ENCODE measurements at regions not wholly inside any gene's neighbourhood (a gene's known extent, or its start where the extent isn't known, plus 50 kb on each side); places are given as distances from the start of the nearest gene placed in this dataset.

DNA sequence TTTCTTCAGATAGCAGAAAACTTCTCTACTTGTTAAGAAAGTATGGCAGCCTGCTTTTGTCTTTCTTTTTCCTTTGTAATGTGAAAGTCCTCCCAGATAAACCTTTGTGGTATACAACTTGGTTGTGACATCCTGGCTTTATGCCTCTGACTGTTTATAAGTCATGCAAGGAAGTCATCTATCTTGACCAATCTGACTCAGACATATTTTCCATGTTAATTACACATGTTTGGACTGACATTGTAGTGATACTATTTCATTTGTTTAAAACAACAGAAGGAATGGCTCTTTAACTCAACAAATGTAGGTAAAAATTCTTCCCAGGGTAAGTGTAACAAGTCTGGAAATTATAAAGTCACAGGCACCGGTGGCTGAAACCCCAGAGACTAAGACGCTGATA lies 341.6 kb upstream of the MEOX2 start:
- no peak for DNase-seq
- TF ChIP-seq GATA1 (IDR thresholded peaks at IDR 0.05; ENCODE audit: low read depth, low read length) (no peak), POLR2A (IDR thresholded peaks at IDR 0.05; ENCODE audit: low read length) (no peak)

DNA sequence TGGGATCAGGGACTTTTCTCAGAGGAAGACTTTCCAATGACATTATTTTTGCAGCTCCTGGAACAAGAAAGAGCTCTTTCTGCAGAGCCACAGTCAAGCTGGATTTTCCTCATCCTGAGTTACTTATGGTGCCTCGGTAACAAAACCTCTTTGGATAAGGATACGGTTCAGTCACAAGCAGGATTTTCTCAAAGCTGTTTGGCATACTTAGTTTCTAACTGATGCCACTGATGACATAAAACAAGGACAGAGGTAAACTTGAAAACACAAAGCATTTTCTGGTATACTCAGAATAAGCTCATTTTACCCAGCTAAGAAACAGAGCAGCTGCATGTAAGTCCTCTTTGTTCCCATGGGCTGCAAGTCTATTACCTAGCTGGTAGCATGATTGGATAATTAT lies 340.9 kb upstream of the MEOX2 start:
- TF ChIP-seq GATA1 (IDR thresholded peaks at IDR 0.05; ENCODE audit: low read depth, low read length) (no peak), POLR2A (IDR thresholded peaks at IDR 0.05; ENCODE audit: low read length) (no peak)
- DNase-seq: no peak

DNA sequence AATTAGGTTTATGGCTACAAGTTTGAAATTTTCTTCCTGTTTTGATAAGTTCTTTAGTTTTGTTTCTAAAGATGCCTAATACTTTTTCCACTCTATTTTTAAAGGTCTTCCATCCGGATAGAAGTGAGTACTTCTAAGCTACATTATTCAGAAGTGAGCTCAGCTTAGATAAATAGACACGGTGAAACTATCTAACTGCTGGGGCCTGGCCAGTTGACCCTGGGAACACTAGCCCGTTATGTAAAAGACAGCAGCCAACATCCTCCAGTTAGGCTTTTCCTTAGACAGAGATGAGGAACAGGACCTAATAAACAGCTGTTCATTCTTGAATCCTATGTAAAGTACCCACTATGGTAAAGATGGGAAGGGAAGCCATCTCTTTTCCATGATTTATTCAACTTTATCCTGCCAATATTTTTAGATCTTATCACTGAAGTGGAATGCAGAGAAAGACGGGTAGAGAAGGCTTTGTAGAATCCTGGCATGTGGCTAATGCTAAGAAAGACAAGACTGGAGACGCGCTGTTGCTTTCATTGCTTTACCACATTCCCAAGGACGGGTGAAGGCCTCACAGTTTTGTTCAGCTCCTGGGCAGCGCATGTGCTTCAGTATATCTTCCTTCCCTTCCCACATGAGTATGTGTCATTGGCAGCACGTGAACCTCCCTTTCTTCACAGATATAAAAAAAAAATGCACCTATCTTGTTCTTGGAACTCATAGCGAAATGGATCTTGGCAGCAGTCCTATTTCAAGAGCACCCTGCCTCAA lies 340.0 kb upstream of the MEOX2 start:
- no peak for TF ChIP-seq GATA1 (IDR thresholded peaks at IDR 0.05; ENCODE audit: low read depth, low read length)
- TF ChIP-seq POLR2A (IDR thresholded peaks at IDR 0.05; ENCODE audit: low read length): no peak
- DNase-seq: no peak

DNA sequence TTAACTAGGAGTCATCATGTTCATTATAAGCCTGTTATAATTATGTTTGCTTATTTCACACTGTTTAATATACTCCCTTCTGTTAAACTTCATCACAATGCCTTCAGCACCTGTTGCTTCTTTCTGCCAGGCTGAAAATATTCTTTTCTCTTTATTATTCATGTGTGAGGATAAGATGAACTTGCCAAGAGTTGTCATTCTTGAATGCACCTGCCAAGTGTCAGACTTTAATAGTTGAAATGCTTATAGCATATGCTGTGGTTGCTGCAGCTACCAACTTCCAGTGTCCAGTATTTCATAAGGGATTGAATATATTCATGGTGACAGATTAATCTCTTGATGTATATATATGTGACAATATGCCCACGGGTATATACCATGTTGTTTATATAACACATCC lies 339.2 kb upstream of the MEOX2 start:
- TF ChIP-seq GATA1 (IDR thresholded peaks at IDR 0.05; ENCODE audit: low read depth, low read length) (no peak), POLR2A (IDR thresholded peaks at IDR 0.05; ENCODE audit: low read length) (no peak)
- no peak for DNase-seq

DNA sequence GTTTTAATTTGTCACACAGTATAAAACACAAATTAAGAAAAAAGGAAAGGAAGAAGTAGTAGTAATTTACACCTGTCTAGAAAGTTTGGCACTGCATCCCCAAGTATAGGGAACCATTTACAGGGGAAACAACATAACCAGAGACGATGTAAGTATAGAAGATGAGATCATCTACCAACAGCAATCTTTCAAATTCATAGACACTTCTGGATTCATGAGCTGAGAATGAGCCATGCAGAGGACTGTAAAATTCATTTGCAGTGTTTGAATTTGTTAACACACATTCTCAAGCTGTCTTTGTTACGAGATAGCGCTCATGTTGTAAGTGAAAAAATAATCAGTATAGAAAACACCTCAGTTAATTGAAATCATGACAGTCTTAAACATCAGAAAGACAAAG lies 337.0 kb upstream of the MEOX2 start:
- TF ChIP-seq POLR2A (IDR thresholded peaks at IDR 0.05; ENCODE audit: low read length): no peak
- no peak for TF ChIP-seq GATA1 (IDR thresholded peaks at IDR 0.05; ENCODE audit: low read depth, low read length)
- no peak for DNase-seq

DNA sequence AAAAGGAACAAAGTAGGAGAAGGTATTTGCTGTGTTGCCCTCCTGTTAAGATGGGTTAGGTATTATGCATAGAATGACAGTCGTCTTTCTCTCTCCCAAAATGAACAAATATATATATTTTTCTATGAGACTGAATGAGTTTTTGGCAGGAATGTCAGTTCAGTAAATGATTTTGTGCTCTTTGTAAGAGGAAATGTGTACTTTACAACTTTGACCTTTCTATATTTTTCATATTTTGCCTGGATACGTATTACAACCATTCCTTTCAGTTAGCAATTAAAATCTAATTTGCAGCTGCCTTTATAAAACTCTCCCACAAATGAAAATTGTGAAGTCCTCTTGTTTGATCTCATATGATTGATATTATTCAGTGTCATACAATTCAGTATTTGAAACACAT lies 336.6 kb upstream of the MEOX2 start:
- DNase-seq: no peak
- TF ChIP-seq GATA1 (IDR thresholded peaks at IDR 0.05; ENCODE audit: low read depth, low read length): no peak
- no peak for TF ChIP-seq POLR2A (IDR thresholded peaks at IDR 0.05; ENCODE audit: low read length)

DNA sequence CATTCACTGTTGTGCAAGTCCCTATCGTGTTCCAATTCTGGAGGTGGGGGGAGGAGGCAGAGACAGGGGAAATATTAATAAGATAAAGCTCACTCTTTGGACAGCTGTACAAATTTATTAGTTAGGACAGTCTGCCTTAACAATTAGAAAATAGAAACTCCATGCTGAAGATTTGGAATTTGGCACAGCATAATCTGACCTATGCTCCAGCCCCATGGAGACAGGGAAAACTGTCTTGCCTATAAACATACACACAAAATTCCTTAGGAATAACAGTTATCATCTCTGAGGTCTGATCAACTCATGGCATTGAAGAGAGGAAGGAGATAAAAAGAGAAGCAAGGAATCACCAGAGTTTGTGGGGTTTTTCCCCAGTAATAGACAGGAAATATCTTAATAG lies 335.4 kb upstream of the MEOX2 start:
- no peak for DNase-seq
- TF ChIP-seq POLR2A (IDR thresholded peaks at IDR 0.05; ENCODE audit: low read length) (no peak), GATA1 (IDR thresholded peaks at IDR 0.05; ENCODE audit: low read depth, low read length) (no peak)

DNA sequence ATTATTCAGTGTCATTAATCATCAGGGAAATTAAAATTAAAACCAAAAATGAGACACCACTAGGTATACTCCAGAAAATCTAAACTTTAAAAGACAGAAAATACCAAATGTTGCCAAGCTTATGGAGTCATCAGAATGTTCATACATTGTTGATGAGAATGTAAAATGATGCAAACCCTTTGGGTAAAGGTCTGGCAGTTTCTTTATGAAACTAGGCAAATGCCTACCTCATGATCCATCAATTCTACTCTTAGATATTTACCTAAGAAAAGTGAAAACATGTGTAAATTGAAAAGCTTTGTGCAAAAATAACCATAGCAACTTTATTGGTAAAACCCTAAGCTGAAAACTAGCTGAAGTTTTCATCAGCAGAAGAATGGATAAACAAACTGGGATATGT lies 329.5 kb upstream of the MEOX2 start:
- no peak for DNase-seq
- no peak for TF ChIP-seq GATA1 (IDR thresholded peaks at IDR 0.05; ENCODE audit: low read depth, low read length)
- no peak for TF ChIP-seq POLR2A (IDR thresholded peaks at IDR 0.05; ENCODE audit: low read length)

DNA sequence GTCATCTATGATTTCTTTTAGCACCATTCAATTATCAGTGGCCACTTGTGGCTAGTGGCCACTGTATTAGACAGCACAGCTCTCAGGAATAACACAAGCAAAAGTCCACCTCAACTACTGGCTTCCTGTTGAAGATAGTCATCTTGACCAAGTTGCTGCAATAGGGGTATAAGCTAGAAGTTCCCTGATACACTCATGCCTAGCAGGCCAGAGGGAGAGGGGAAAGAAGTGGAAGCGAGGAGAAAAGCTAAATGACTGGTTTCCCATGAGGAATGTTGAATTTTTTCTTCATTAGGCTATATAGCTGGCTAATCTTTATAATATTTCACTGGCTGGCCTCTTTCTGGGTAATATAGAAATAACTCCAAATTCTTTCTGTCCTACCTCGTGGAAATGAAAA lies 327.5 kb upstream of the MEOX2 start:
- DNase-seq: no peak
- TF ChIP-seq GATA1 (IDR thresholded peaks at IDR 0.05; ENCODE audit: low read depth, low read length) (no peak), POLR2A (IDR thresholded peaks at IDR 0.05; ENCODE audit: low read length) (no peak)

DNA sequence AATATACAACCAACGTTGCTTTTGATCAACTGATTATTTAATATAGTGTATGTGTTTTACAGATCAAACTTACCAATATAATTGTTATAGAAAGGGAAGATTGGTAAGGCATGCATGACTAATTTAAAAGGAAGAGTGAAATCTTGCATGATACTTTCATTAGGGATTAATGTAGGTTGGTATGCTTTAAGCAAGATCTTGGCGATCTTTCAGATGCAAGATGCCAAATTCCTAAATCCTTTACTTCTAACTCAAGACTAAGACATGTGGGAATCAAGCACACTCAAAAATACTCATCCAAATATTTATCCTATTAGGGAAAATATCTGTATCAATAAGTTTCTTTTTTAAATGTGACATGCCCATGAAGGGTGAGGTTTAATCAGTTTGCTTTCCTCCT lies 321.4 kb upstream of the MEOX2 start:
- no peak for DNase-seq
- no peak for TF ChIP-seq POLR2A (IDR thresholded peaks at IDR 0.05; ENCODE audit: low read length)
- no peak for TF ChIP-seq GATA1 (IDR thresholded peaks at IDR 0.05; ENCODE audit: low read depth, low read length)

DNA sequence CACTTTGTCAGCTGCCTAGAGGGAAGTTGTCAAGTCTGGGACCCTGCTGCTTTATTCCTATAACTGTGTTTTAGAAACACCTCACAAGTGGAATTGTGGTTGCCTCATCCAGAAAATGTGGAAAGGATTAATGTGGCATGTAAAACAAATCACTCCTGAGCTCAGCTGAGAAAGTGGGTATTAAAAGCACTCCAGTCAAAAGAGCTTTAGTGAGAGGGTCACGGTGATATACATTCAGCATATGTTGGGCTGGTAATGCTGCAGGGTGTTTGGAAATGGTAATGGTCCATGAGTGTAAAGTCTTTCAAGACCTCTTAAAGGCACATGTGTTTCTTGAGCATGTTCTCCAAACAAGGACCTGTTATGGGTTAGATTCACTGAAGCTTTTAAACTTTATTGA lies 318.2 kb upstream of the MEOX2 start:
- TF ChIP-seq GATA1 (IDR thresholded peaks at IDR 0.05; ENCODE audit: low read depth, low read length): no peak
- no peak for TF ChIP-seq POLR2A (IDR thresholded peaks at IDR 0.05; ENCODE audit: low read length)
- no peak for DNase-seq

DNA sequence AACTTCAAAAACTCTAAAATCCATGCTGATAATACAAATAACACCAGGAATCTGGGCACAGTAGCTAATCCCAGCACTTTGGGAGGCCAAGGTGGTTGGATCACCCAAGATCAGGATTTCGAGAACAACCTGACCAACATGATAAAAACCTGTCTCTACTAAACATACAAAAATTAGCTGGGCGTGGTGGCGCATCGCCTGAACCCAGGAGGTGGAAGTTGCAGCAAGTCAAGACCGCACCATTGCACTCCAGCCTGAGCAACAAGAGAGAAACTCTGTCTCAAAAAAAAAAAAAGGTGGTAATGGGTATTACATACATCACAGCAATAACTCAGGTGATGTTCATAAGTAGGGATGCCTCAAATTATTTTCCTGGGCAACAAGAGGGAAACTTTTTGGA lies 315.0 kb upstream of the MEOX2 start:
- TF ChIP-seq POLR2A (IDR thresholded peaks at IDR 0.05; ENCODE audit: low read length) (no peak), GATA1 (IDR thresholded peaks at IDR 0.05; ENCODE audit: low read depth, low read length) (no peak)
- DNase-seq: no peak

DNA sequence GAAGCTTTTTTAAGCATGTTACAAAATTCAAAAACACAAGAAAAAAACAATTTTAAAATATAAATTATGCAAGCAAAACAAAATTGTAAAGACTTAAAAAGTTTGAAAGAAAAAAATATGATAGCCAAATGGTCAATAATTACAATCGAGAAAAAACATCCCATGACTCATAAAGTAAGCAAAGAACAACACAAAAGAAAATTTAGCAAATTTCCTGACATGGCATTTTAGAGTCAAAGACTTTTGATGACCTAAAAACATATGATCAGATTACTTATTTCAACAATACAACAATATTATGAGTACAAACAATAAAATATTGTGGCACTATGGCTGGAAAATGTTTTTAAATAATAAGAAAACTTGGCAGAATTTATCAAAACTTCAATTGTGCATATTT lies 312.1 kb upstream of the MEOX2 start:
- no peak for TF ChIP-seq POLR2A (IDR thresholded peaks at IDR 0.05; ENCODE audit: low read length)
- no peak for TF ChIP-seq GATA1 (IDR thresholded peaks at IDR 0.05; ENCODE audit: low read depth, low read length)
- DNase-seq: no peak

DNA sequence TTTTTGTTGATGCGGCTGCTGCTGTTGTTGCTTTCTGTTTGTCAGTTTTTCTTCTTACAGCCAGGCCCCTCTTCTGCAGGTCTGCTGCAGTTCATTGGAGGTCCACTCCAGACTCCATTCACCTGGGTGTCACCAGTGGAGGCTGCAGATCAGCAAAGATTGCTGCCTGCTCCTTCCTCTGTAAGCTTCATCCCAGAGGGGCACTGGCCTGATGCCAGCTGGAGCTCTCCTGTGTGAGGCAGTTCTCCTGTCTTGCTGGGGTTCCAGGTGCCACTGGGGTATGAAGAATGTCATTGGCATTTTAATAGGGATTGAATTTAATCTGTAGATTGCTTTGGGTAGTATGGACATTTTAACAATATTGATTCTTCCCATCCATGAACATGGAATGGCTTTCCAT lies 308.5 kb upstream of the MEOX2 start:
- no peak for TF ChIP-seq GATA1 (IDR thresholded peaks at IDR 0.05; ENCODE audit: low read depth, low read length)
- TF ChIP-seq POLR2A (IDR thresholded peaks at IDR 0.05; ENCODE audit: low read length): no peak

DNA sequence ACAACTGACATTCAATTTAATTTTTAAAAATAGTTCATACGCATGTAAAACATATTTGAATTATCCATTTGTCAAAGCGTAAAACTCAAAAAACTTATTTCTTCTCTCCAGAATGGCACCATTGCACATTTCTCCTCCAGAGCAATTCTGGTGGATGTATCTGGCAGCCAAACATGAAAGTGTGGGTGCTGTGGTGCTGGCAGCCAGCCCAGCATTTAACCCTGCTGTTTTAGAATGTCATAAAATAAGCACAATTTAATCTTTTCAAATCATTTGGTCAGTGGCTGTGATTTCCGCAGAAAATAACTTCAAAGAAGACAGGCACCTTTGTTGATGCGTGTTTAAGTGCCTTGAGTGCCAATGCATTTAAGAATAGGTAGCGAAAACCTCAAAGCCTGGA lies 302.7 kb upstream of the MEOX2 start:
- TF ChIP-seq POLR2A (IDR thresholded peaks at IDR 0.05; ENCODE audit: low read length) (no peak), GATA1 (IDR thresholded peaks at IDR 0.05; ENCODE audit: low read depth, low read length) (no peak)
- no peak for DNase-seq

More for the DNA sequence above, 308.5 kb upstream of the MEOX2 start:
- no peak for DNase-seq
